Endothelial cell of umbilical vein (primary cell): ENCODE measurements at regions not wholly inside any gene's neighbourhood (a gene's known extent, or its start where the extent isn't known, plus 50 kb on each side); places are given as distances from the start of the nearest gene placed in this dataset.

ENCODE experiments used
- BruUV-seq: library from RNA; stranded (reverse); fragments of 400-500 nt; replicated peaks from 2 replicates; lab custom pipeline; 2021; lab: Mats Ljungman, UMichigan
- CTCF ChIA-PET: fragments of 300-600, 350-600 bp; sonication (Branson Sonifier 250); formaldehyde crosslinking; loops from one replicate; lab custom pipeline; 2021; ENCODE audit warnings: antibody characterized with exemption, inconsistent platforms; lab: Charles Lee
- POLR2A ChIA-PET: fragments of 300-600, 350-600 bp; sonication (Branson Sonifier 250); formaldehyde crosslinking; loops from one replicate; lab custom pipeline; 2021; ENCODE audit warnings: antibody characterized with exemption, inconsistent platforms; lab: Charles Lee
- DNase-seq: peaks from one replicate; pipeline ENCODE4 v3.0.0-alpha.2; 2011; ENCODE audit warnings: low read depth, low spot score
- FAIRE-seq: peaks from 2 replicates; lab custom pipeline; 2011; peaks lifted over from hg19 to GRCh38; lab: Jason Lieb, UNC
- H2AFZ ChIP-seq: 2 replicates; pipeline ENCODE4 v1.6.0; 2012; ENCODE audit warnings: low read depth, low read length, control low read depth, inconsistent platforms
- H3K27ac ChIP-seq: 2 replicates; pipeline ENCODE4 v1.5.1; 2011; ENCODE audit warnings: low read depth, mild to moderate bottlenecking, control low read depth, low read length, moderate library complexity; ENCODE audit not compliant: insufficient read depth
- H3K27me3 ChIP-seq, 2 experiments: 2 replicates each; pipeline versions ENCODE4 v1.6.0 to v1.6.1; 2011; ENCODE audit warnings: low read length in 2 of 2, mixed read lengths in 1 of 2; ENCODE audit not compliant: control insufficient read depth in 2 of 2, insufficient read depth in 2 of 2
- H3K36me3 ChIP-seq, 2 experiments: 2 replicates in 1 of 2; 3 replicates in 1 of 2; pipeline ENCODE4 v1.5.1; 2011; ENCODE audit warnings: low read length in 2 of 2, mild to moderate bottlenecking in 1 of 2, moderate library complexity in 1 of 2; ENCODE audit not compliant: control insufficient read depth in 2 of 2, insufficient read depth in 2 of 2; ENCODE audit errors: extremely low read depth in 1 of 2
- H3K4me1 ChIP-seq: 3 replicates; pipeline ENCODE4 v1.5.1; 2011; ENCODE audit warnings: mild to moderate bottlenecking, low read length; ENCODE audit not compliant: control insufficient read depth, insufficient read depth; ENCODE audit errors: extremely low read depth
- H3K4me2 ChIP-seq: 2 replicates; pipeline ENCODE4 v1.6.1; 2011; ENCODE audit warnings: low read length, control low read depth, mixed read lengths; ENCODE audit not compliant: insufficient read depth
- H3K4me3 ChIP-seq, 3 experiments: fragments of 200-600 bp in 1 of 3; sonication (generic), shearing (Covaris generic) in 1 of 3; replicated peaks in 1 of 3; 2 replicates each; pipeline ENCODE4 v1.5.1; 2011 to 2016; ENCODE audit warnings: control low read depth in 3 of 3, low read length in 3 of 3, mild to moderate bottlenecking in 2 of 3, inconsistent platforms in 1 of 3, low read depth in 1 of 3, moderate library complexity in 1 of 3; ENCODE audit not compliant: insufficient read depth in 1 of 3
- H3K79me2 ChIP-seq: 2 replicates; pipeline ENCODE4 v1.6.0; 2012; ENCODE audit warnings: low read length, inconsistent platforms; ENCODE audit not compliant: control insufficient read depth, insufficient read depth
- H3K9ac ChIP-seq: replicated peaks from 2 replicates; pipeline ENCODE3; 2011; ENCODE audit warnings: low read length, control low read depth; ENCODE audit not compliant: insufficient read depth; ENCODE audit errors: extremely low read depth
- H3K9me1 ChIP-seq: replicated peaks from 3 replicates; pipeline ENCODE4 v1.6.0; 2011; ENCODE audit warnings: mild to moderate bottlenecking, low read length; ENCODE audit not compliant: control insufficient read depth, insufficient read depth; ENCODE audit errors: extremely low read depth
- H3K9me3 ChIP-seq: replicated peaks from 2 replicates; pipeline ENCODE4 v1.5.1; 2012; ENCODE audit warnings: low read length, inconsistent platforms; ENCODE audit not compliant: control insufficient read depth, insufficient read depth
- H4K20me1 ChIP-seq: replicated peaks from 2 replicates; pipeline ENCODE3; 2011; ENCODE audit warnings: mild to moderate bottlenecking, low read length; ENCODE audit not compliant: control insufficient read depth, insufficient read depth; ENCODE audit errors: extremely low read depth
- EZH2 ChIP-seq: IDR thresholded peaks from 2 replicates; pipeline ENCODE4 v1.6.1; 2012; ENCODE audit warnings: borderline replicate concordance, low read depth, mild to moderate bottlenecking, moderate library complexity, low read length, inconsistent platforms; ENCODE audit not compliant: severe bottlenecking
- FOS ChIP-seq: IDR thresholded peaks from 2 replicates; pipeline ENCODE4 v1.6.1; 2011; ENCODE audit warnings: mild to moderate bottlenecking, low read length, moderate library complexity, borderline replicate concordance; ENCODE audit not compliant: insufficient read depth
- GATA2 ChIP-seq: IDR thresholded peaks from 2 replicates; pipeline ENCODE4 v1.7.0; 2011; ENCODE audit warnings: low read depth, mild to moderate bottlenecking, moderate library complexity, mixed read lengths, low read length; ENCODE audit not compliant: insufficient read length, insufficient read depth
- JUN ChIP-seq: IDR thresholded peaks from 2 replicates; pipeline ENCODE4 v1.6.1; 2011; ENCODE audit warnings: borderline replicate concordance, low read depth; ENCODE audit not compliant: insufficient read length, insufficient read depth
- MYC ChIP-seq: IDR thresholded peaks from one replicate; pipeline ENCODE4 v1.6.1; 2011; ENCODE audit warnings: mild to moderate bottlenecking, low read depth, low read length
- POLR2A ChIP-seq: IDR thresholded peaks from 2 replicates; pipeline ENCODE4 v1.6.1; 2012; ENCODE audit warnings: low read depth, mild to moderate bottlenecking, control low read depth, low read length
- POLR2AphosphoS5 ChIP-seq: IDR thresholded peaks from 2 replicates; pipeline ENCODE4 v1.6.1; 2012; ENCODE audit warnings: low read depth, mild to moderate bottlenecking, control low read depth, low read length, moderate library complexity; ENCODE audit not compliant: insufficient read depth
- dilution Hi-C: fragments of 300-500 bp; cut with MboI; formaldehyde crosslinking; loops from one replicate; pipeline ENCODE4 v1.15.0; 2019; ENCODE audit warnings: low sequenced_read_pairs; ENCODE audit not compliant: extremely low pct_ligation_motif_present
- intact Hi-C: fragments of 100-400 bp; cut with micrococcal nuclease; formaldehyde crosslinking; loops from one replicate; pipeline ENCODE4 v1.10.0; 2022
- TF ChIP-seq, protein P1 (sequence below), 2 donors: IDR thresholded peaks; 1 replicate in 1 of 2; 2 replicates in 1 of 2; pipeline ENCODE4 v1.5.1; 2011; ENCODE audit warnings: low read length in 2 of 2, mild to moderate bottlenecking in 2 of 2, moderate library complexity in 2 of 2, control low read depth in 1 of 2, inconsistent platforms in 1 of 2, low read depth in 1 of 2; ENCODE audit not compliant: insufficient read depth in 1 of 2; ENCODE audit errors: extremely low read depth in 1 of 2
- TF ChIP-seq, protein P2 (sequence below): IDR thresholded peaks from 2 replicates; pipeline ENCODE4 v1.6.1; 2011; ENCODE audit not compliant: insufficient read depth, insufficient read length

DNA sequence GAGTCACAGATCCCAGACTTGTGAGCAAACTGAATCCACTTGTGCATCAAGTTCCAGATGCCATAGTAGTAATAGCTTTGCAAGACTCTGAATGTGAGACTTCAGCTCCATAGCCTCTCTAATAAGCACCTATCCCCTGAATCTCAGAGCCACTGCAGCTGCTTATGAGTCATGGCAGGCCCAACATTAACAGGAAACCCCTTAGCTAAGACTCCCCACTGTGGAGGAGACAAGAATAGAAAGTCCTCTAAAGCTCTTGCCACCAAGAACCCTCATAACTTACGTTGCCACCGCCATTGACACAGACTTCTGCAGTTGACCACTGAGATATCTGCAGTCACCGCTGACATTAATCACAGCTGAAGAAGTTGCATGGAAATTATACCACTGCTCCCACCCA, 62.9 kb upstream of the PDE3A start:
- Histone ChIP-seq H3K9me3 (no peaks in the 10 kb centered on the region), H3K79me2 (no peaks in the 10 kb centered on the region), H2AFZ (no peak overlapping the region), H3K4me3 (no peak overlapping the region), H3K4me1 (no peaks in the 10 kb centered on the region), H3K9ac (no peak overlapping the region), H3K27me3 (no peaks in the 10 kb centered on the region), H3K27ac (no peak overlapping the region), H4K20me1 (no peaks in the 10 kb centered on the region), H3K9me1 (no peaks in the 10 kb centered on the region), H3K4me2 (no peak overlapping the region), H3K36me3 (no peaks in the 10 kb centered on the region)
- FAIRE-seq, result no peak
- dilution Hi-C loops, result no loop called here
- ChIA-PET CTCF (interaction anchor here (0.7 to 1.3 kb wide), 5 partner anchors 14 to 548 kb away, joined by 3 to 4 read pairs (median 3); no protein-coding TSS in a partner anchor), POLR2A (no interaction called here)
- TF ChIP-seq, protein P1, sequence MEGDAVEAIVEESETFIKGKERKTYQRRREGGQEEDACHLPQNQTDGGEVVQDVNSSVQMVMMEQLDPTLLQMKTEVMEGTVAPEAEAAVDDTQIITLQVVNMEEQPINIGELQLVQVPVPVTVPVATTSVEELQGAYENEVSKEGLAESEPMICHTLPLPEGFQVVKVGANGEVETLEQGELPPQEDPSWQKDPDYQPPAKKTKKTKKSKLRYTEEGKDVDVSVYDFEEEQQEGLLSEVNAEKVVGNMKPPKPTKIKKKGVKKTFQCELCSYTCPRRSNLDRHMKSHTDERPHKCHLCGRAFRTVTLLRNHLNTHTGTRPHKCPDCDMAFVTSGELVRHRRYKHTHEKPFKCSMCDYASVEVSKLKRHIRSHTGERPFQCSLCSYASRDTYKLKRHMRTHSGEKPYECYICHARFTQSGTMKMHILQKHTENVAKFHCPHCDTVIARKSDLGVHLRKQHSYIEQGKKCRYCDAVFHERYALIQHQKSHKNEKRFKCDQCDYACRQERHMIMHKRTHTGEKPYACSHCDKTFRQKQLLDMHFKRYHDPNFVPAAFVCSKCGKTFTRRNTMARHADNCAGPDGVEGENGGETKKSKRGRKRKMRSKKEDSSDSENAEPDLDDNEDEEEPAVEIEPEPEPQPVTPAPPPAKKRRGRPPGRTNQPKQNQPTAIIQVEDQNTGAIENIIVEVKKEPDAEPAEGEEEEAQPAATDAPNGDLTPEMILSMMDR (IDR thresholded peaks at IDR 0.05; ENCODE audit: extremely low read depth in 1 of 2, insufficient read depth in 1 of 2, low read depth in 1 of 2, low read length in 2 of 2), result no peak
- TF ChIP-seq EZH2 (no peak), GATA2 (no peak), JUN (peak; percentile 5), POLR2AphosphoS5 (no peak), FOS (peak; percentile 9), MYC (no peak), POLR2A (no peak)
- TF ChIP-seq, protein P2, sequence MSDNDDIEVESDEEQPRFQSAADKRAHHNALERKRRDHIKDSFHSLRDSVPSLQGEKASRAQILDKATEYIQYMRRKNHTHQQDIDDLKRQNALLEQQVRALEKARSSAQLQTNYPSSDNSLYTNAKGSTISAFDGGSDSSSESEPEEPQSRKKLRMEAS, result no peak
- DNase-seq, result peak; percentile 18
- intact Hi-C loops, result no loop called here
- BruUV-seq, result no TSS peak
